ENCODE measurements at regions not wholly inside any gene's neighbourhood (a gene's known extent, or its start where the extent isn't known, plus 50 kb on each side); places are given as distances from the start of the nearest gene placed in this dataset.

GRCh38 chr5:90017239-90017638 lies 392.3 kb downstream of the CETN3 start:
- no peak for TF ChIP-seq POLR2AphosphoS5 (IDR thresholded peaks at IDR 0.05)
- no peak for TF ChIP-seq CTCF (IDR thresholded peaks at IDR 0.05)

All from esophagus muscularis mucosa (tissue), 3 donors.